Epithelial cell of esophagus (primary cell): ENCODE measurements at regions not wholly inside any gene's neighbourhood (a gene's known extent, or its start where the extent isn't known, plus 50 kb on each side); places are given as distances from the start of the nearest gene placed in this dataset.

Source experiments
- DNase-seq: peaks from one replicate; pipeline ENCODE4 v3.0.0; 2010; ENCODE audit warnings: low read depth
- H3K4me3 ChIP-seq: 2 replicates; pipeline ENCODE4 v1.5.1; 2011; ENCODE audit warnings: mild to moderate bottlenecking, low read length, control low read depth
- CTCF ChIP-seq: IDR thresholded peaks from 2 replicates; pipeline ENCODE4 v1.5.1; 2011; ENCODE audit warnings: low read depth, mild to moderate bottlenecking, low read length, control low read depth, inconsistent platforms; ENCODE audit not compliant: insufficient read depth; ENCODE audit errors: missing control alignments

- H3K4me3 ChIP-seq, result no peak overlapping the region
- TF ChIP-seq CTCF, result no peak
- DNase-seq, result no peak
Measured at GRCh38 chr15:96505014-96505413, 174.5 kb downstream of the NR2F2 start.

GRCh38 chr15:96514607-96515285 is 184.2 kb downstream of the NR2F2 start:
- TF ChIP-seq CTCF, result no peak

GRCh38 chr15:96515371-96515770 is 184.9 kb downstream of the NR2F2 start:
- H3K4me3 ChIP-seq, result no peak overlapping the region
- no peak for DNase-seq
- TF ChIP-seq CTCF, result no peak

More at GRCh38 chr15:96514607-96515285, 184.2 kb downstream of the NR2F2 start:
- no peak overlapping the region for H3K4me3 ChIP-seq
- DNase-seq, result no peak

GRCh38 chr15:96521386-96521785 is 190.9 kb downstream of the NR2F2 start:
- H3K4me3 ChIP-seq, result no peak overlapping the region
- DNase-seq, result no peak
- no peak for TF ChIP-seq CTCF

GRCh38 chr15:96524676-96525417 is 194.3 kb downstream of the NR2F2 start:
- no peak overlapping the region for H3K4me3 ChIP-seq
- no peak for TF ChIP-seq CTCF
- DNase-seq, result no peak

GRCh38 chr15:96535148-96535547 is 204.6 kb downstream of the NR2F2 start:
- TF ChIP-seq CTCF, result no peak
- DNase-seq, result no peak
- H3K4me3 ChIP-seq, result no peak overlapping the region

- no peak for TF ChIP-seq CTCF
- no peak for DNase-seq
Measured at GRCh38 chr15:96538491-96538890, 208.0 kb downstream of the NR2F2 start.

More at GRCh38 chr15:96538491-96538890, 208.0 kb downstream of the NR2F2 start:
- no peak overlapping the region for H3K4me3 ChIP-seq
